Tibial nerve (tissue), 4 donors: ENCODE measurements at regions not wholly inside any gene's neighbourhood (a gene's known extent, or its start where the extent isn't known, plus 50 kb on each side); places are given as distances from the start of the nearest gene placed in this dataset.

ENCODE experiments used
- DNase-seq, 2 donors: peaks; one replicate each; pipeline ENCODE4 v3.0.0-alpha.2; 2019; ENCODE audit warnings: low spot score in 2 of 2
- H3K27ac ChIP-seq, 4 donors: fragments of 200-600 bp; sonication (generic) in 3 of 4; one replicate each; pipeline ENCODE4 v1.5.1; 2017 to 2019; ENCODE audit warnings: mild to moderate bottlenecking in 1 of 4
- H3K27me3 ChIP-seq, 2 donors: fragments of 200-600 bp; sonication (generic) in 1 of 2; one replicate each; pipeline versions ENCODE4 v1.5.1 to v1.6.0; 2017 to 2019
- H3K36me3 ChIP-seq, 3 donors: fragments of 200-600 bp; sonication (generic); one replicate each; pipeline ENCODE4 v1.5.1; 2018 to 2019
- H3K4me1 ChIP-seq, 4 donors: fragments of 200-600 bp; sonication (generic) in 3 of 4; one replicate each; pipeline ENCODE4 v1.5.1; 2017 to 2019
- H3K4me3 ChIP-seq, 4 donors: fragments of 200-600 bp; sonication (generic) in 3 of 4; one replicate each; pipeline ENCODE4 v1.5.1; 2017 to 2019; ENCODE audit warnings: mild to moderate bottlenecking in 1 of 4, moderate library complexity in 1 of 4
- H3K9me3 ChIP-seq, 4 donors: fragments of 200-600 bp; sonication (generic) in 3 of 4; one replicate each; pipeline ENCODE4 v1.5.1; 2017 to 2019
- EP300 ChIP-seq, 2 donors: sonication (generic); formaldehyde crosslinking; IDR thresholded peaks; one replicate each; pipeline ENCODE4 v1.6.1; 2017; ENCODE audit warnings: antibody characterized with exemption in 2 of 2, mild to moderate bottlenecking in 1 of 2
- POLR2A ChIP-seq, 2 donors: fragments of 450-650 bp; IDR thresholded peaks; one replicate each; pipeline ENCODE4 v1.6.1; 2017; ENCODE audit warnings: antibody characterized with exemption in 2 of 2, mild to moderate bottlenecking in 2 of 2, moderate library complexity in 2 of 2
- WGBS, 2 donors: methylation state at CpG; one replicate each; pipeline ENCODE4 v1.1.5; 2018; 5-methylcytosine and 5-hydroxymethylcytosine counted together
- TF ChIP-seq, protein P1 (sequence below), 5 experiments: fragments of 200-600 bp in 3 of 5; fragments of 450-650 bp in 2 of 5; sonication (generic) in 3 of 5; IDR thresholded peaks; one replicate each; pipeline ENCODE4 v1.5.1; 2016 to 2019; ENCODE audit warnings: antibody characterized with exemption in 5 of 5, mild to moderate bottlenecking in 3 of 5, moderate library complexity in 2 of 5

DNA sequence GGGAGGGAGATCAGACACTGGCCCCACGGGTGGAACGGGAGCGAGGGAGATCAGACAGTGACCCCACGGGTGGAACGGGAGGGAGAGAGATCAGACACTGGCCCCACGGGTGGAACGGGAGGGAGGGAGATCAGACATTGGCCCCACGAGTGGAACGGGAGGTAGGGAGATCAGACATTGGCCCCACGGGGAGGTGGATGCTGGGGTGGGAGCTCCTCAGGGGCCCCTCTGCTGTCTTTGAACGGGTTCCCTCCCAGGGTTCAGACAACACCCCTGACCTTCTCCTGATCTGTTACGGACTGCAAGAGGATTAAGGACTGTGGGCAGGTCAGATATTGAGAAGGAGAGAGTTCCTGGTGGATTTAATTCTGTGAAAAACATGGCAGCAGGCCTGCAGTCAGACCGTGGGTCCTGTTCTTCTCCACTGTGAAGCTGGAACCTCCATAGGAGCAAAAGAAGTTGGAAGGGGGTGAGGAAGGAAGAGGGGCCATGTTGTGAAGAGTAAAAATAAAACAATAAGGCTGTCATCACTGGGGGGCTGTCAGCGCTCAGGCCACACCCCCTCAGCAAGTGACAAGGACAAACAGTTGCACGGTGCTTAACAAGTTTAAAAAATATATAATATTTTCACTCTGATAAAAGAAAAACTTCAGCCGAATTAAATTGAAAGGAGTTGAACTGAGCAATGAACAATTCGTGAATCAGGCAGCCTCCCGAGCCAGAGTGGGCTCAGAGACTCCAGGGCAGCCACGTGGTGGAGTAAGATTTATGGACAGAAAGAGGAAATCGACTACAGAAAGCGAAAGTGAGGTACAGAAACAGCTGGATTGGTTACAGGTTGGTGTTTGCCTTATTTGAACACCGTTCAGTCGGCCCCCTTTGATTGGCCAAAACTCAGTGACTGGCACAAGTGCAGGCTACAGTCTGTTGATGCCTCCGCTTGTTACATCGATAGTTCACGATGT lies 348.7 kb upstream of the TNRC6C start:
- H3K4me3 ChIP-seq: peak overlapping the region in 1 of 4 donors; percentile 24
- H3K9me3 ChIP-seq: no peaks in the 10 kb centered on the region
- no peaks in the 10 kb centered on the region for H3K36me3 ChIP-seq
- TF ChIP-seq EP300 (IDR thresholded peaks at IDR 0.05) (no peak), POLR2A (IDR thresholded peaks at IDR 0.05) (no peak)
- TF ChIP-seq, protein P1, sequence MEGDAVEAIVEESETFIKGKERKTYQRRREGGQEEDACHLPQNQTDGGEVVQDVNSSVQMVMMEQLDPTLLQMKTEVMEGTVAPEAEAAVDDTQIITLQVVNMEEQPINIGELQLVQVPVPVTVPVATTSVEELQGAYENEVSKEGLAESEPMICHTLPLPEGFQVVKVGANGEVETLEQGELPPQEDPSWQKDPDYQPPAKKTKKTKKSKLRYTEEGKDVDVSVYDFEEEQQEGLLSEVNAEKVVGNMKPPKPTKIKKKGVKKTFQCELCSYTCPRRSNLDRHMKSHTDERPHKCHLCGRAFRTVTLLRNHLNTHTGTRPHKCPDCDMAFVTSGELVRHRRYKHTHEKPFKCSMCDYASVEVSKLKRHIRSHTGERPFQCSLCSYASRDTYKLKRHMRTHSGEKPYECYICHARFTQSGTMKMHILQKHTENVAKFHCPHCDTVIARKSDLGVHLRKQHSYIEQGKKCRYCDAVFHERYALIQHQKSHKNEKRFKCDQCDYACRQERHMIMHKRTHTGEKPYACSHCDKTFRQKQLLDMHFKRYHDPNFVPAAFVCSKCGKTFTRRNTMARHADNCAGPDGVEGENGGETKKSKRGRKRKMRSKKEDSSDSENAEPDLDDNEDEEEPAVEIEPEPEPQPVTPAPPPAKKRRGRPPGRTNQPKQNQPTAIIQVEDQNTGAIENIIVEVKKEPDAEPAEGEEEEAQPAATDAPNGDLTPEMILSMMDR (IDR thresholded peaks at IDR 0.05): no peak
- peaks cover 0 to 27% (median 9%) of the 10 kb centered on the region in 4 donors for H3K4me1 ChIP-seq
- peak overlapping the region in 3 of 4 donors; percentile 38 to 76 (median 70) for H3K27ac ChIP-seq
- H3K27me3 ChIP-seq: no peaks in the 10 kb centered on the region
- DNase-seq: no peak
- 60 to 69% methylated on average over 26 of the region's 26 CpGs for WGBS, 2 donors

DNA sequence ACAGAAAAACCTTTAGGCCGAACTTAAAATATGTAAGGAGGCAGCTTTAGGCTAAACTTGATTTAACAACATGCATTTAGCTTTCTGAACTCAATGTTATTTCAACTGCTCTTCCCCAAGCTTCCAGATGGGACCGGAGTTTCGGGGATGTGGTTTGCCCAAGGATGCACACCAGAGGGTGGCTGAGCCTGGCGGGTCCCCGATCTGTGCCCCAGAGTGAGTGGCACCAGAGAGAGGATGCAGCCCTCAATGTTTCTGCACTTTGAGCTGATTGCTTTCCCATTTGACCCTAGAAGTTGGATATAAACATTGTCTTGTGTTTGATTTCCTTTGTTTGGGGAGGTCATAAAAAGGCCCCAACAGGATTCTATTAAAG lies 348.0 kb upstream of the TNRC6C start:
- H3K27ac ChIP-seq: peak overlapping the region in 3 of 4 donors; percentile 38 to 76 (median 70)
- DNase-seq: no peak
- no peaks in the 10 kb centered on the region for H3K36me3 ChIP-seq
- H3K27me3 ChIP-seq: no peaks in the 10 kb centered on the region
- TF ChIP-seq POLR2A (IDR thresholded peaks at IDR 0.05) (no peak), EP300 (IDR thresholded peaks at IDR 0.05) (no peak)
- TF ChIP-seq, protein P1 (IDR thresholded peaks at IDR 0.05): no peak
- H3K4me3 ChIP-seq: peak overlapping the region in 1 of 4 donors; percentile 24
- WGBS, 2 donors: 48 to 66% methylated on average over 5 of the region's 5 CpGs
- peaks cover 0 to 31% (median 9%) of the 10 kb centered on the region in 4 donors for H3K4me1 ChIP-seq
- H3K9me3 ChIP-seq: no peaks in the 10 kb centered on the region

DNA sequence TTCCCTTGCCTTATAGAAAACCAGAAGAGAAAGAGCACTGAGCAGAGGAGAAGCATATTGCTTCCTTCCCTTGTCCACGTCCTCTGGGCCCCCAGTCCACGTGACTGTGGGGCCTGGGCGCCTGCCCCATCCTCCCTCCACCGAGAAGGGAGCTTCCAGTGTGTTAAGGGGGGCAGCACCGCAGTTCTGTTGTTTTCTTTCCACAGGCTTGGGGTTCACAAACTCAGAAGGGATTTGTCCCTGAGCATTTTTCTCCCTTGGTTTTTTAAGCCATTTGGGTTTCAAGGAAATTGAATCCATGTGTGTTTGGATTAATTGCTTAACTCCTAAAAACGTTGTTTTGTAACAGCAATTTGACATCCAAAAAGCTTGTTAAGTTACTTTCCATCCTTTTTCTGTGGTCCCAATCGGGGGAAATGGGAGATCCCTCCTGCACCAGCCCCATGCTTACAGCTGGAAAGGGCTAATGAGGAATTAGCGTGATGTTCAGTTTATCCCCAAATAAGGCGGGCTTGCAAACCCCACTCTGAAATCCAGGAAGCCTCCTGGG lies 347.5 kb upstream of the TNRC6C start:
- Histone ChIP-seq H3K27ac (peak overlapping the region in 3 of 4 donors; percentile 38 to 76 (median 70)), H3K9me3 (no peaks in the 10 kb centered on the region), H3K4me3 (peak overlapping the region in 1 of 4 donors; percentile 24), H3K4me1 (peaks cover 0 to 36% (median 10%) of the 10 kb centered on the region in 4 donors), H3K36me3 (no peaks in the 10 kb centered on the region), H3K27me3 (no peaks in the 10 kb centered on the region)
- WGBS, 2 donors: 28 to 33% methylated on average over 9 of the region's 9 CpGs
- DNase-seq: no peak
- no peak for TF ChIP-seq POLR2A (IDR thresholded peaks at IDR 0.05)
- TF ChIP-seq, protein P1 (IDR thresholded peaks at IDR 0.05): no peak
- TF ChIP-seq EP300 (IDR thresholded peaks at IDR 0.05): peak in 1 of 2 donors; percentile 24

DNA sequence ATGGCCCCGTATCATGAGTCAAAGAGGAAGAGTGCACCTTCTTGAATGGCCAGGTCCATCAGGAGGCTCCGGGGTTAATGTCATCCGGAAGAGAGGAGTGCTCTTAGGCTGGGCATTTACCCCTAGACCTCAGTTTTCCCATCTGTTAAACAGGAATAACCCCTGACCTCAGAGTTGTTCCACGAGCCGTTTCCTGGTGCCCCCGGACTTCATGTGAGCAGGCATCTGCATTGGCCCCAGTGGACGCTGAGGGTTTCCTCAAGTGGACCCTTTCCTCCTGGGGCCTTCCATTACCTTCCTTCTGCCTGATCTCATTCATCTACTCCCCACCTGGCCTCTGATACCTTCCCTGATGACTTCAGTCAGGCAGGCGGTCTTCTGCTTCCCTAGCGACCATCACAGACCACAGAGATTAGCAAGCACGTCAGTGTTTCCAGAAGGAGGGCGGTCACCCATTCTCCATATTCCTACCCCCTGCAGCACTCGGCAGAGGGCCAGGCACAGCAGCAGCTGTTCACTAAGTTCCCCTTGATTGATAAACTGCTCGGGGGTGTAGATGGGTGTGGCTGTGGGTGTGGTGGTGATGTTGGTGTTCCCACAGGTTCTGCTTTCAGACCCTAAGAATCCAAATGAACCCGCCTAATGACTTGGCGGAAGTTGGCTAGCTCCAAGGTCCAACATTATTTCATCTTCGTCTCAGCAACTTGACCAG lies 346.6 kb upstream of the TNRC6C start:
- Histone ChIP-seq H3K4me1 (peaks cover 0 to 41% (median 12%) of the 10 kb centered on the region in 4 donors), H3K36me3 (no peaks in the 10 kb centered on the region), H3K9me3 (no peaks in the 10 kb centered on the region), H3K27ac (peak overlapping the region in 2 of 4 donors; percentile 70 to 76), H3K27me3 (no peaks in the 10 kb centered on the region), H3K4me3 (no peak overlapping the region)
- WGBS, 2 donors: 83 to 90% methylated on average over 16 of the region's 16 CpGs
- TF ChIP-seq, protein P1 (IDR thresholded peaks at IDR 0.05): no peak
- no peak for TF ChIP-seq POLR2A (IDR thresholded peaks at IDR 0.05)
- no peak for TF ChIP-seq EP300 (IDR thresholded peaks at IDR 0.05)
- DNase-seq: no peak
